H1 (cell line): ENCODE measurements at regions not wholly inside any gene's neighbourhood (a gene's known extent, or its start where the extent isn't known, plus 50 kb on each side); places are given as distances from the start of the nearest gene placed in this dataset.

Source experiments
- GABPA ChIP-seq: IDR thresholded peaks from 2 replicates; pipeline ENCODE4 v1.6.1; 2011; ENCODE audit warnings: mild to moderate bottlenecking, low read length, moderate library complexity, borderline replicate concordance; ENCODE audit not compliant: insufficient read depth
- JUND ChIP-seq: IDR thresholded peaks from 2 replicates; pipeline ENCODE4 v1.6.1; 2011; ENCODE audit warnings: mild to moderate bottlenecking, improper control_type of control experiment, low read length
- SIX5 ChIP-seq: IDR thresholded peaks from 2 replicates; pipeline ENCODE4 v1.6.1; 2011; ENCODE audit warnings: mild to moderate bottlenecking, low read depth, low read length
- TF ChIP-seq, protein P1 (sequence below), 3 experiments: IDR thresholded peaks; 1 replicate in 2 of 3; 2 replicates in 1 of 3; pipeline versions ENCODE4 v1.5.1 to v1.6.1; 2011; ENCODE audit warnings: low read length in 3 of 3, mild to moderate bottlenecking in 3 of 3, inconsistent platforms in 2 of 3, low read depth in 1 of 3, moderate library complexity in 1 of 3; ENCODE audit not compliant: insufficient read depth in 1 of 3; ENCODE audit errors: control extremely low read depth in 1 of 3

DNA sequence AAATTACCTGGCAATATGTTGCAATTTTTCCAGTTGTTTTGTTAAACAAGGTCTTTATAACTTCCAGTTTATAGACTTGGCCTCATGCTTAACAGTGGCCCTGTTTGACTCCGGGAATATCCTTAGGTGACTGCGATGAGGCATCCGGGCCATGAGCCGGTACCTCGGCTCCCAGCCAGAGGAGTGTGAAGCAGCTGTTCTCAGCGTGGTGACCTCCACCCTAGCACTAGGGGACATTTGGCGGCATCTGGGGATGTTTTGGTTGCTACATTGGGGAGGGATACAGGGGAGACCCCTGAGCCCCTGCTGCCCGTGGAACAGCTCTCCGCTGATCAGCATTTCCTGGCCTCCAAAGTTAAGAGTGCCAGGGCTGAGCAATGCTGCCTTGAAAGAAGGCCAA lies 533.4 kb downstream of the IRX1 start:
- TF ChIP-seq SIX5, result no peak
- TF ChIP-seq, protein P1, sequence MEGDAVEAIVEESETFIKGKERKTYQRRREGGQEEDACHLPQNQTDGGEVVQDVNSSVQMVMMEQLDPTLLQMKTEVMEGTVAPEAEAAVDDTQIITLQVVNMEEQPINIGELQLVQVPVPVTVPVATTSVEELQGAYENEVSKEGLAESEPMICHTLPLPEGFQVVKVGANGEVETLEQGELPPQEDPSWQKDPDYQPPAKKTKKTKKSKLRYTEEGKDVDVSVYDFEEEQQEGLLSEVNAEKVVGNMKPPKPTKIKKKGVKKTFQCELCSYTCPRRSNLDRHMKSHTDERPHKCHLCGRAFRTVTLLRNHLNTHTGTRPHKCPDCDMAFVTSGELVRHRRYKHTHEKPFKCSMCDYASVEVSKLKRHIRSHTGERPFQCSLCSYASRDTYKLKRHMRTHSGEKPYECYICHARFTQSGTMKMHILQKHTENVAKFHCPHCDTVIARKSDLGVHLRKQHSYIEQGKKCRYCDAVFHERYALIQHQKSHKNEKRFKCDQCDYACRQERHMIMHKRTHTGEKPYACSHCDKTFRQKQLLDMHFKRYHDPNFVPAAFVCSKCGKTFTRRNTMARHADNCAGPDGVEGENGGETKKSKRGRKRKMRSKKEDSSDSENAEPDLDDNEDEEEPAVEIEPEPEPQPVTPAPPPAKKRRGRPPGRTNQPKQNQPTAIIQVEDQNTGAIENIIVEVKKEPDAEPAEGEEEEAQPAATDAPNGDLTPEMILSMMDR (IDR thresholded peaks at IDR 0.05; ENCODE audit: control extremely low read depth in 1 of 3, insufficient read depth in 1 of 3, low read depth in 1 of 3, low read length in 3 of 3), result no peak
- TF ChIP-seq GABPA, result no peak
- no peak for TF ChIP-seq JUND
